Right lobe of liver (tissue), 4 donors: ENCODE measurements at regions not wholly inside any gene's neighbourhood (a gene's known extent, or its start where the extent isn't known, plus 50 kb on each side); places are given as distances from the start of the nearest gene placed in this dataset.

Experiments used
- POLR2A ChIP-seq: fragments of 450-650 bp; IDR thresholded peaks from one replicate; pipeline ENCODE4 v1.6.1; 2017; ENCODE audit warnings: antibody characterized with exemption, mild to moderate bottlenecking
- TF ChIP-seq, protein P1 (sequence below), 4 donors: fragments of 200-600 bp in 3 of 4; fragments of 450-650 bp in 1 of 4; IDR thresholded peaks; one replicate each; pipeline versions ENCODE4 v1.5.1 to v1.8.0; 2016 to 2022; ENCODE audit warnings: antibody characterized with exemption in 4 of 4, mild to moderate bottlenecking in 2 of 4
- donor health status: DM: no; HTN: no; CAD: no.
- donor health status: DM: no; HTN: no; CAD: no.
- donor health status: DM: no; HTN: yes; CAD: no.

GRCh38 chr4:138961664-138962063 lies 53.9 kb upstream of the NOCT start:
- TF ChIP-seq, protein P1, sequence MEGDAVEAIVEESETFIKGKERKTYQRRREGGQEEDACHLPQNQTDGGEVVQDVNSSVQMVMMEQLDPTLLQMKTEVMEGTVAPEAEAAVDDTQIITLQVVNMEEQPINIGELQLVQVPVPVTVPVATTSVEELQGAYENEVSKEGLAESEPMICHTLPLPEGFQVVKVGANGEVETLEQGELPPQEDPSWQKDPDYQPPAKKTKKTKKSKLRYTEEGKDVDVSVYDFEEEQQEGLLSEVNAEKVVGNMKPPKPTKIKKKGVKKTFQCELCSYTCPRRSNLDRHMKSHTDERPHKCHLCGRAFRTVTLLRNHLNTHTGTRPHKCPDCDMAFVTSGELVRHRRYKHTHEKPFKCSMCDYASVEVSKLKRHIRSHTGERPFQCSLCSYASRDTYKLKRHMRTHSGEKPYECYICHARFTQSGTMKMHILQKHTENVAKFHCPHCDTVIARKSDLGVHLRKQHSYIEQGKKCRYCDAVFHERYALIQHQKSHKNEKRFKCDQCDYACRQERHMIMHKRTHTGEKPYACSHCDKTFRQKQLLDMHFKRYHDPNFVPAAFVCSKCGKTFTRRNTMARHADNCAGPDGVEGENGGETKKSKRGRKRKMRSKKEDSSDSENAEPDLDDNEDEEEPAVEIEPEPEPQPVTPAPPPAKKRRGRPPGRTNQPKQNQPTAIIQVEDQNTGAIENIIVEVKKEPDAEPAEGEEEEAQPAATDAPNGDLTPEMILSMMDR (IDR thresholded peaks at IDR 0.05) = no peak
- TF ChIP-seq POLR2A = no peak
